Nephron (organoid): ENCODE measurements at regions not wholly inside any gene's neighbourhood (a gene's known extent, or its start where the extent isn't known, plus 50 kb on each side); places are given as distances from the start of the nearest gene placed in this dataset.

Experiments used
- H3K27ac Mint-ChIP-seq, 3 experiments: 2 replicates each; pipeline ENCODE4 v1.8.0; 2020; ENCODE audit warnings: mixed read lengths in 3 of 3, mild to moderate bottlenecking in 2 of 3, moderate library complexity in 1 of 3
- H3K27me3 Mint-ChIP-seq: 2 replicates; pipeline ENCODE4 v1.8.0; 2021; ENCODE audit warnings: low read depth, mild to moderate bottlenecking, moderate library complexity, mixed read lengths
- H3K36me3 Mint-ChIP-seq: 2 replicates; pipeline ENCODE4 v1.8.0; 2020; ENCODE audit warnings: low read depth, mixed read lengths
- H3K4me1 Mint-ChIP-seq: 2 replicates; pipeline ENCODE4 v1.8.0; 2020; ENCODE audit warnings: mixed read lengths
- H3K4me3 Mint-ChIP-seq, 3 experiments: 2 replicates each; pipeline ENCODE4 v1.8.0; 2020; ENCODE audit warnings: mild to moderate bottlenecking in 3 of 3, mixed read lengths in 3 of 3, moderate library complexity in 2 of 3
- H3K9me3 Mint-ChIP-seq: 2 replicates; pipeline ENCODE4 v1.8.0; 2020; ENCODE audit warnings: mixed read lengths
- CTCF ChIP-seq, 3 experiments: fragments of 200-600 bp; sonication (generic); IDR thresholded peaks; one replicate each; pipeline ENCODE4 v1.5.0; 2021; ENCODE audit warnings: antibody characterized with exemption in 3 of 3; ENCODE audit not compliant: unreplicated experiment in 3 of 3

- Mint-ChIP-seq H3K27ac (no peak overlapping the region), H3K9me3 (no peaks in the 10 kb centered on the region), H3K36me3 (no peaks in the 10 kb centered on the region), H3K4me3 (no peak overlapping the region), H3K4me1 (no peaks in the 10 kb centered on the region), H3K27me3 (peaks cover 8% of the 10 kb centered on the region)
- TF ChIP-seq CTCF (IDR thresholded peaks at IDR 0.05; ENCODE audit: unreplicated experiment in 3 of 3) = no peak
Measured at GRCh38 chr1:79547514-79547913, 541.0 kb upstream of the ADGRL4 start.

GRCh38 chr1:79543394-79543793 is 536.9 kb upstream of the ADGRL4 start:
- no peak for TF ChIP-seq CTCF (IDR thresholded peaks at IDR 0.05; ENCODE audit: unreplicated experiment in 3 of 3)
- Mint-ChIP-seq H3K4me3 (no peak overlapping the region), H3K36me3 (no peaks in the 10 kb centered on the region), H3K9me3 (no peaks in the 10 kb centered on the region), H3K27me3 (no peaks in the 10 kb centered on the region), H3K4me1 (peaks cover 5% of the 10 kb centered on the region), H3K27ac (no peak overlapping the region)

GRCh38 chr1:79539001-79539400 is 532.5 kb upstream of the ADGRL4 start:
- Mint-ChIP-seq H3K4me1 (peaks cover 5% of the 10 kb centered on the region), H3K9me3 (no peaks in the 10 kb centered on the region), H3K4me3 (no peak overlapping the region), H3K36me3 (no peaks in the 10 kb centered on the region), H3K27me3 (no peaks in the 10 kb centered on the region), H3K27ac (peak overlapping the region; percentile 7 to 64 (median 10))
- TF ChIP-seq CTCF (IDR thresholded peaks at IDR 0.05; ENCODE audit: unreplicated experiment in 3 of 3) = no peak

GRCh38 chr1:79532555-79532954 is 526.0 kb upstream of the ADGRL4 start:
- TF ChIP-seq CTCF (IDR thresholded peaks at IDR 0.05; ENCODE audit: unreplicated experiment in 3 of 3) = no peak
- H3K9me3 Mint-ChIP-seq = no peaks in the 10 kb centered on the region
- H3K4me3 Mint-ChIP-seq = no peak overlapping the region
- no peaks in the 10 kb centered on the region for H3K27me3 Mint-ChIP-seq
- H3K36me3 Mint-ChIP-seq = no peaks in the 10 kb centered on the region
- H3K4me1 Mint-ChIP-seq = no peaks in the 10 kb centered on the region
- no peak overlapping the region for H3K27ac Mint-ChIP-seq

- Mint-ChIP-seq H3K27me3 (no peaks in the 10 kb centered on the region), H3K4me1 (no peaks in the 10 kb centered on the region), H3K4me3 (no peak overlapping the region), H3K9me3 (no peaks in the 10 kb centered on the region), H3K27ac (no peak overlapping the region), H3K36me3 (no peaks in the 10 kb centered on the region)
- TF ChIP-seq CTCF (IDR thresholded peaks at IDR 0.05; ENCODE audit: unreplicated experiment in 3 of 3) = no peak
Measured at GRCh38 chr1:79531790-79532189, 525.3 kb upstream of the ADGRL4 start.

- no peak for TF ChIP-seq CTCF (IDR thresholded peaks at IDR 0.05; ENCODE audit: unreplicated experiment in 3 of 3)
- Mint-ChIP-seq H3K4me3 (no peak overlapping the region), H3K4me1 (no peaks in the 10 kb centered on the region), H3K9me3 (no peaks in the 10 kb centered on the region), H3K27me3 (no peaks in the 10 kb centered on the region), H3K36me3 (no peaks in the 10 kb centered on the region), H3K27ac (no peak overlapping the region)
Measured at GRCh38 chr1:79530476-79530875, 523.9 kb upstream of the ADGRL4 start.
